ENCODE measurements at regions not wholly inside any gene's neighbourhood (a gene's known extent, or its start where the extent isn't known, plus 50 kb on each side); places are given as distances from the start of the nearest gene placed in this dataset.

- TF ChIP-seq CTCF (IDR thresholded peaks at IDR 0.05), result no peak
- TF ChIP-seq POLR2AphosphoS5 (IDR thresholded peaks at IDR 0.05), result no peak
- no peak for TF ChIP-seq POLR2A (IDR thresholded peaks at IDR 0.05)
- TF ChIP-seq EP300 (IDR thresholded peaks at IDR 0.05), result no peak
These were observed 1203.3 kb upstream of the CELF2 start for GRCh38 chr10:9814285-9814864.
